NCI-H524 (cell line): ENCODE measurements at regions not wholly inside any gene's neighbourhood (a gene's known extent, or its start where the extent isn't known, plus 50 kb on each side); places are given as distances from the start of the nearest gene placed in this dataset.

Source experiments
- DNase-seq, 2 experiments: peaks; one replicate each; lab custom pipeline; 2025; lab: John Stamatoyannopoulos, UW

- DNase-seq: no peak
Measured at GRCh38 chr5:96035796-96036195, 74.1 kb upstream of the ELL2 start.

GRCh38 chr5:96033116-96033515 is 71.5 kb upstream of the ELL2 start:
- DNase-seq: no peak

GRCh38 chr5:96031811-96032261 is 70.2 kb upstream of the ELL2 start:
- no peak for DNase-seq

GRCh38 chr5:96031180-96031579 is 69.5 kb upstream of the ELL2 start:
- DNase-seq: no peak

DNA sequence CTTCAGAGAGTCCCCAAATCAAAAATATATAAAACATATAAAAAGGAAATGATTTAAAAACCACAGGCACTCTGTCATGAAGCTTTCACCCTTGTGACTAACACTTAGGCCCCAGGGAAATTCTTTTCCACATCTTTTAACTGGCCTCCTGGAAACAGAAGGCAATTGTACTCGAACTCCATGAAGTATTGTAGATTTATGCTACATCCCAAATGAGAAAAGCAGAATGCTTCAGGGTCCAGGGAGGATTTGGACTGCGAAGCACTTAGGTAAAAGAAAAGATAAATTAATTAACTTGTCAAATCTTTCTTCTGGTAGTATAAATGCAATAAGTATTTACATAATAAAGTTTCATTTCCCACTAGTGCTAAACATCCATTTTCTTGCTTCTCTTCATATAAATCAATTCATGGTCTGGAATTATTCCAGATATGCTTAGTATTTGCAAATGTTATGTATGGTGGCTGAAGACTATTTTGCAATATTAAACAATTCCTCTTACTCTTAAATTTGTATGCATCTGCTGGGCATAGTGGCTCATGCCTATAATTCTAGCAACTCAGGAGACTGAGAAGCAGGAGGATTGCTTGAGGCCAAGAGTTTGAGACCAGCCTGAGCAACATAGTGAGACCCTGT is 64.9 kb upstream of the ELL2 start:
- DNase-seq: no peak

- no peak for DNase-seq
Measured at GRCh38 chr5:96024683-96025475, 63.2 kb upstream of the ELL2 start.

- no peak for DNase-seq
Measured at GRCh38 chr5:96023518-96023917, 61.9 kb upstream of the ELL2 start.

- peak in 1 of 2 experiments; percentile 41 for DNase-seq
Measured at GRCh38 chr5:96022971-96023370, 61.3 kb upstream of the ELL2 start.

DNA sequence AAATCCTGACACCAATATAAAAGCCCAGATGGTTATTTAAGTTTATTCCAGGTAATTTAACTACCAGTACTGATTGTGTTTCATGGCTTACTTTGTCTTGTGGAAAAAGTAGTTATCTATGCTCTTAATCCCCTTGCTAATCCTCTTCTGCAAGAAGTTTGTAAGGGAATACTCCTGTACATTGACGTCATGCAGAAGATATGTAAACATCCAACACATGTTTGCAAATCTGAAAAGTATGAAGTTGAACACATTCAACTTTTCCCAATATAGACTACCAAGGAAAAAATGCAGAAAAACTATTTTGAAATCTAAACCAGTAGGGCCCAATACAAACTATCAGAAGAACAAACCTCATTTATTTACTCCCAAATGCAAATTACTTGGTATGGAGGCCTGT is 56.3 kb upstream of the ELL2 start:
- DNase-seq: peak; percentile 25 to 91

DNA sequence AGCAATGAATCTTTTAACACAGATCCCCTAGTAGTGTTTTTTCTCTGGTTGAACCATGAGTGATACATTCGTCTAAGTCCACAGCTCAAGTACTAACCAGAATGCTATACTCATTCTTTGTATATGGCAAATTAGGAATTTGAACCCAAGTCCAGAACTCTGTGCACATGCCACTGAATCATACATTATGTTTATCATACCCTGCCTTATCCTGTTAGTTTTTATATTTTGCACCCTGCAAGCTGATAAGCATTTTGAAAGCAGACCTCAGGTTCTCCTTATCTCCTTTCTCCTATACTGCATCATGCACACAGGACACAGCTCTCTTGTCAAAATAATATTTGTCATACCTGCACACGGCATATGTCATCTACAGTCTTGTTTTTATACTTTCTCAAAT is 54.6 kb upstream of the ELL2 start:
- DNase-seq: no peak

DNA sequence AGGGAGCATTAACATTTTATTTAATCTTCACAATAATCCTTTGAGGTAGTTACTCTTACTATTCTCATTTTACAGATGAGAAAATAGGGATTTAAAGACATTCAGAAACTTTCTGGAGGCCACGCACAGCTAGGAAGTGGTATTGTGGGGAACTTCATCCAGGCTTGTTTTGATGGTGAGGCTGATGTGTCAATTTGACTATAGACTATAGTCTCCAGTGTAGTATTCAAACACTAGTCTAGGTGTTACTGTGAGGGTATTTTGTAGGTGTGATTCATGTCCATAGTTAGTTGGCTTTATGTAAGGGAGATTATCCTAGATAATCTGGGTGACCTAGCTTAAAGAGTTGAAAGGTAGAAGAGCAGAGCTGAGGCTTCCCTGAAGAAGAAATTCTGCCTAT is 54.1 kb upstream of the ELL2 start:
- no peak for DNase-seq

- no peak for DNase-seq
Measured at GRCh38 chr5:96014395-96014794, 52.7 kb upstream of the ELL2 start.

DNA sequence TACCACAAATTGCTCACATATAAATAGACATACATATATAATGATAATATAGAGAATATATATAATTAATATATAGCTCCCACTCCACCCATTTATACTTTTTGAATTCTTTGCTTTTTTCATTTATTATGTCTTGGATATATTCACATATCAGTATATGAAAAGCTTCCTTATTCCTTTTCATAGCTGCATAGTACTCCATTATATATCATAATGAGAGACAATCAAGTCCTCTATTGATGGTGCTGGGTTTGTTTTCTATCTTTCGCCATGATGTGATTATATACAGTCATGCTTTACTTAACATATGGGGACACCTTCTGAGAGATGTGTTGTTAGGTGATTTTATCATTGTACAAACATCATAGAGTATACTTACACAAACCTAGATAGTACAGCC is 51.6 kb upstream of the ELL2 start:
- DNase-seq: no peak

GRCh38 chr5:96012399-96012798 is 50.7 kb upstream of the ELL2 start:
- DNase-seq: no peak
